ENCODE measurements at regions not wholly inside any gene's neighbourhood (a gene's known extent, or its start where the extent isn't known, plus 50 kb on each side); places are given as distances from the start of the nearest gene placed in this dataset.

GRCh38 chr5:110823571-110823970 lies 84.8 kb downstream of the SLC25A46 start:
- no peak for TF ChIP-seq CTCF (IDR thresholded peaks at IDR 0.05)
- no peak for TF ChIP-seq EZH2 (IDR thresholded peaks at IDR 0.05; ENCODE audit: borderline replicate concordance, insufficient read depth, low read depth, low read length, poor library complexity, severe bottlenecking)

All from B cell (primary cell).